ENCODE measurements at regions not wholly inside any gene's neighbourhood (a gene's known extent, or its start where the extent isn't known, plus 50 kb on each side); places are given as distances from the start of the nearest gene placed in this dataset.

DNA sequence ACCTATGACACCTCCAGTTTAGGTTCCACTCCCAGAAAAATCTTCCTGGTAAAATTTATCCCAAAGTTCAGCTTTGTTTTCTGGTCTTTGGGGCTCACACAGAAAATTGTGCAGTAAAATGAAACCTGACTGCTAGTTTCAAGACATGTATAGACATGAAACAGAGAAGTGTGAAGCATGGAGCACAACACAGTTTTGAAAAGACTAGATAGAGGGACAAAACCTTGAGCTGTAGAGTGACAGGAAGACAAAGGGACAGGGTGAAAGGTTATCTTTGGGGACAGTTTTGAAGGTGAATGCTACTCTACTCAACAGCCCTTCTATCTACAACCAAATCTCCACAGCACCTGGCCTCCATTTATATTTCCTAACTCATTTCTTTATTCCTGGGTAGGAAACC, 352.6 kb downstream of the RBM43 start:
- TF ChIP-seq REST (IDR thresholded peaks at IDR 0.05; ENCODE audit: unreplicated experiment) (no peak), CTCF (conservative IDR thresholded peaks at IDR 0.05; ENCODE audit: low read depth in 2 of 2) (no peak), POLR2AphosphoS5 (IDR thresholded peaks at IDR 0.05; ENCODE audit: low read depth) (no peak), EZH2 (IDR thresholded peaks at IDR 0.05; ENCODE audit: low read depth, unreplicated experiment) (no peak), CREB1 (CRISPR knock-in tag; IDR thresholded peaks at IDR 0.05; ENCODE audit: low read depth) (no peak), EZH2phosphoT487 (IDR thresholded peaks at IDR 0.05; ENCODE audit: unreplicated experiment) (no peak), NANOG (IDR thresholded peaks at IDR 0.05; ENCODE audit: borderline replicate concordance) (no peak), ZNF462 (CRISPR knock-in tag; IDR thresholded peaks at IDR 0.05) (no peak), ZNF114 (CRISPR knock-in tag; IDR thresholded peaks at IDR 0.05) (no peak)

Data from GM23338 (cell line).